ENCODE measurements at regions not wholly inside any gene's neighbourhood (a gene's known extent, or its start where the extent isn't known, plus 50 kb on each side); places are given as distances from the start of the nearest gene placed in this dataset.

GRCh38 chr6:79833964-79834284, 113.4 kb downstream of the ELOVL4 start:
- Histone ChIP-seq H3K4ac (replicated peaks; ENCODE audit: insufficient read length, low read depth, low read length) (no peak overlapping the region), H2AK5ac (ENCODE audit: low read depth, low read length) (no peak overlapping the region), H3K4me2 (ENCODE audit: insufficient read depth in 1 of 2, low read depth in 2 of 2, low read length in 2 of 2) (no peak overlapping the region), H3K27ac (ENCODE audit: low read depth, low read length) (no peak overlapping the region), H2AFZ (ENCODE audit: low read length) (no peak overlapping the region), H2BK15ac (ENCODE audit: low read length) (no peak overlapping the region), H2BK12ac (ENCODE audit: low read depth, low read length) (no peak overlapping the region), H3K36me3 (ENCODE audit: control insufficient read depth in 2 of 4, insufficient read depth in 4 of 4, low read length in 3 of 4) (no peaks in the 10 kb centered on the region), H2BK20ac (ENCODE audit: low read length) (no peak overlapping the region), H3K23ac (ENCODE audit: insufficient read length) (no peak overlapping the region), H2BK5ac (ENCODE audit: low read depth, low read length) (no peak overlapping the region), H3K23me2 (ENCODE audit: low read depth, low read length) (no peaks in the 10 kb centered on the region), H4K8ac (ENCODE audit: extremely low read depth, insufficient read depth, low read length) (no peak overlapping the region), H3K27me3 (replicated peaks in 1 of 4; ENCODE audit: control insufficient read depth in 3 of 4, extremely low read depth in 1 of 4, insufficient read depth in 3 of 4, low read length in 3 of 4) (peaks cover 0 to 1% (median 0%) of the 10 kb centered on the region in 4 experiments; a peak in 1 of 7 replicates), H3K9ac (replicated peaks in 1 of 4; ENCODE audit: extremely low read depth in 1 of 4, low read depth in 3 of 4, low read length in 3 of 4) (no peak overlapping the region), H3K18ac (ENCODE audit: extremely low read depth, low read length) (no peak overlapping the region), H3K4me3 (ENCODE audit: extremely low read depth in 1 of 4, insufficient read depth in 2 of 4, low read depth in 3 of 4, low read length in 4 of 4) (no peak overlapping the region), H3K79me1 (ENCODE audit: low read depth, low read length) (no peaks in the 10 kb centered on the region), H3K9me3 (ENCODE audit: insufficient read depth in 2 of 2, low read depth in 1 of 2, low read length in 1 of 2) (peaks cover 0 to 5% of the 10 kb centered on the region in 2 experiments; a peak in 2 of 4 replicates), H3K79me2 (ENCODE audit: control insufficient read depth in 1 of 2, insufficient read depth in 2 of 2, low read length in 2 of 2) (no peaks in the 10 kb centered on the region), H3K14ac (ENCODE audit: insufficient read length) (no peak overlapping the region), H4K91ac (replicated peaks; ENCODE audit: insufficient read length, low read length) (no peak overlapping the region), H3K4me1 (replicated peaks in 1 of 4; ENCODE audit: control insufficient read depth in 3 of 4, insufficient read depth in 4 of 4, low read length in 3 of 4) (no peaks in the 10 kb centered on the region), H4K5ac (ENCODE audit: insufficient read length, low read depth, low read length) (no peak overlapping the region), H3K56ac (replicated peaks; ENCODE audit: insufficient read length, low read depth, low read length) (no peak overlapping the region), H4K20me1 (replicated peaks in 1 of 2; ENCODE audit: control insufficient read depth in 1 of 2, insufficient read depth in 2 of 2, low read length in 2 of 2) (no peaks in the 10 kb centered on the region), H2BK120ac (replicated peaks; ENCODE audit: low read depth, low read length) (no peak overlapping the region)
- TF ChIP-seq RAD21 (IDR thresholded peaks at IDR 0.05 in 1 of 2, conservative IDR thresholded peaks at IDR 0.05 in 1 of 2; ENCODE audit: low read depth in 2 of 2, low read length in 2 of 2) (no peak), GTF2F1 (IDR thresholded peaks at IDR 0.05; ENCODE audit: borderline replicate concordance, low read depth, low read length) (no peak), CHD1 (IDR thresholded peaks at IDR 0.05; ENCODE audit: low read depth, low read length) (no peak)
- ChIA-PET CTCF (ENCODE audit: partially characterized antibody) (interaction anchor here (0.7 to 2.8 kb wide), 3 partner anchors 20 to 131 kb away, joined by 3 to 7 read pairs (median 4); no protein-coding TSS in a partner anchor), POLR2A (ENCODE audit: partially characterized antibody) (no interaction called here)
- 87% methylated on average over 3 of the region's 3 CpGs; no CpG with 5 or more reads in 1 of the 2 experiments for WGBS, 2 experiments (ENCODE audit: extremely low coverage in 1 of 2, insufficient coverage in 1 of 2, insufficient read length in 1 of 2, insufficient replicate concordance in 2 of 2, low coverage in 1 of 2, low lambda C conversion rate in 2 of 2, missing lambda C conversion rate in 1 of 2)
- DNase-seq (ENCODE audit: low read depth in 1 of 2, low spot score in 2 of 2) (no peak), FAIRE-seq (no peak)

All from H1 (cell line).